ENCODE measurements at regions not wholly inside any gene's neighbourhood (a gene's known extent, or its start where the extent isn't known, plus 50 kb on each side); places are given as distances from the start of the nearest gene placed in this dataset.

DNA sequence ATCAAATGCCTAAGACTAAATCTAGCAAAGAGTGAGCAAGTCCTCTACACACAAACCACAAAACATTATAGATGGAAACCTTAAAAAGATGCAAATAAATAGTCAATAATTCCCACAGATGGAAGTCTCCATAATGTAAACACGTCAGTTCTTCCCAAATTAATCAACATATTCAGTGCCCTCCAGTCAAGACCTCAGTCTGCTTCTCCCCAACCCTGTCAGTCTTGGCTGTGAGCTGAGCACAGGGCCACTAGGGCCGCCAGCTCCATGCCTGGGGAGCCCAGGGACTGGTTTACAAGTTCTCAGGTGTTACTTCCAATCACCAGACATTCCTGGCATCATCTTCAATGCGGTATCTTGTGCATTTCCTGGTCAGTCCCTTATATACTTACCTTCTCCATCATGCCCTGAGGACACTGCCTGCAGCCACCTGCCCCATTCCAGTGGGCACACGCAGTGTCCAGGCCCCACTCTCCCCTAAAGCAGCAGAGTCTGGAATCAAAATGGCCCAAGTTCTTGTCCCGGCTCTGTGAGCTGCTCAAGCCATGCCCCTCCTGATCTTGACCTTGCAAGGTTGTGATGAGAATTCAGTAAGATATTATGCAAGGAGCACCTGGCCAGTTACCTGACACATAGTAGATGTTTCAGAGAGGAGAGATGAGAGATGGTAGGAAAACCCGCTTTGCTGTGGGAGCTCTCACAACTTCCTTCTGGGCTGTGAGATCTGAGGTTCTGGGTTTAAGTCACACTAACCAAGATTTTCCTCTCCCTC lies 207.9 kb upstream of the RAB6C start:
- no peak for DNase-seq

DNA sequence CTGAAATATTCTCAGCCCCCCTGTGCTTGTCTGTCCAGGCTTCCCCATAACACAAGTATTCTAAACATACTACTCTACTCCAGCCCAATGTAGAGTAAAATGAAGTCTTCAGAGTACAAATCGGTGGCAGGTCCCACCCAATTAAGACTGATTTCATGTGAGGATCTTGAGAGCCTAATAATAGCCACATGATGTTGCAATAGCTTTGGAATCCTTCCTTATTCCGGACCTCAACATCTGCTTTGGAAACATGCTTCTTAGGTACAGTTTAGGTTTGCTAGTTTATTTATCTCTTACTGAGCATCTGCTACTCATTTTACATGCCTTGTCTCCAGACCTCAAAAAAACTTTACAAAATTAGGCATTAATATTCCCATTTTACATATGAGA lies 207.3 kb upstream of the RAB6C start:
- DNase-seq: no peak

DNA sequence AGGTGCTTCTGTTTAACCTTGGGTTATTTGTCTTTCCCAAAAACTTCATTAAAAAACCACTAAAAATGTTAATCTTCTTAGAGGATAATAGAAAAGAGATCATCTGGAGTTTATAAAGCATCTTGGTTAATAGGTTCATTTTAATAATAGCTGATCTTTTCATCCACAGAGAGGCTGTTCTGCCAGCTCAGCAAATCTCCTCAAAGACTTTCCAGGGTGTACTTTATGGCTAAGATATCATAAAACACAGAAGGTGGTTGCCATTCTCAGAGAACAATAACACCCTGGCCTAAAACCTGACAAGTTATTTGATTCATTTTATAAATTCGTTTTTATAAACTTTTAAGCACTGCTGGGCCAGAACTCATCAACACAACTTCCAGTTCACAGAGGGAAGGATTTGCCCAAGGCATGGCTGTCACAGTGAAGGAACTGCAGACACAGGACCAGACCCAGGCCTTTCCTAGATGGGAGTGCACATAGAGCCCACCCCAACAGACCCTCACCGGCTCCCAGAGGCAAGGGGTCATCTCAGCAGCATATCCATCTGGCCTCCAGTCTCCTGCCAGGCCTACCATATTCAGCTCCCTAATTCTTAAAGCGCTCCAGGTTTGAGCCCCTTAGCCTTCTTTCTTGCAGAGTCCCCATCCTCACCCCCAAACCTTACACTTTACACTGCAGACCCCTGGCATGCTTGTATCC lies 203.4 kb upstream of the RAB6C start:
- DNase-seq: no peak

DNA sequence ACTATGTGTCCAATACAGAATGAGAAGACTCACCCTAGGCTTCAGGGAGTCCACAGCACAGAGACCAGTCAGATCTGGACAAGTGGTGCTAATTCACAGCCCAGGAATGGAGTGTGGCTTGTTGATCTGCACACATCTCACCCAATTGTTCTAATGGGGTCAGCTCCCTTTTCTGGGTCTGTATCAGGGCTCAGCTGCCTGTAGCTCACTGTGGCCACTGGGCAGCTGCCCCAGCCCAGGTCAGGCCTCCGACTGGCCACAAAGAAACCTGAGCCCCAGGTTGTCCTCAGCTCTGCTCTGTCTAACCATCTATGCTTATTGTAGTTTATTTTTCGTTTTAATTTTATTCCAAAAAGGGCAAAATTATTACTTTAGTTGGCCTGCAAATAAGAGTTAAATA lies 202.3 kb upstream of the RAB6C start:
- DNase-seq: no peak

GRCh38 chr2:129777762-129778583 lies 201.5 kb upstream of the RAB6C start:
- no peak for DNase-seq

- DNase-seq: no peak
These were observed 200.9 kb upstream of the RAB6C start for GRCh38 chr2:129778584-129778877.

GRCh38 chr2:129779783-129780182 lies 199.7 kb upstream of the RAB6C start:
- DNase-seq: no peak

DNA sequence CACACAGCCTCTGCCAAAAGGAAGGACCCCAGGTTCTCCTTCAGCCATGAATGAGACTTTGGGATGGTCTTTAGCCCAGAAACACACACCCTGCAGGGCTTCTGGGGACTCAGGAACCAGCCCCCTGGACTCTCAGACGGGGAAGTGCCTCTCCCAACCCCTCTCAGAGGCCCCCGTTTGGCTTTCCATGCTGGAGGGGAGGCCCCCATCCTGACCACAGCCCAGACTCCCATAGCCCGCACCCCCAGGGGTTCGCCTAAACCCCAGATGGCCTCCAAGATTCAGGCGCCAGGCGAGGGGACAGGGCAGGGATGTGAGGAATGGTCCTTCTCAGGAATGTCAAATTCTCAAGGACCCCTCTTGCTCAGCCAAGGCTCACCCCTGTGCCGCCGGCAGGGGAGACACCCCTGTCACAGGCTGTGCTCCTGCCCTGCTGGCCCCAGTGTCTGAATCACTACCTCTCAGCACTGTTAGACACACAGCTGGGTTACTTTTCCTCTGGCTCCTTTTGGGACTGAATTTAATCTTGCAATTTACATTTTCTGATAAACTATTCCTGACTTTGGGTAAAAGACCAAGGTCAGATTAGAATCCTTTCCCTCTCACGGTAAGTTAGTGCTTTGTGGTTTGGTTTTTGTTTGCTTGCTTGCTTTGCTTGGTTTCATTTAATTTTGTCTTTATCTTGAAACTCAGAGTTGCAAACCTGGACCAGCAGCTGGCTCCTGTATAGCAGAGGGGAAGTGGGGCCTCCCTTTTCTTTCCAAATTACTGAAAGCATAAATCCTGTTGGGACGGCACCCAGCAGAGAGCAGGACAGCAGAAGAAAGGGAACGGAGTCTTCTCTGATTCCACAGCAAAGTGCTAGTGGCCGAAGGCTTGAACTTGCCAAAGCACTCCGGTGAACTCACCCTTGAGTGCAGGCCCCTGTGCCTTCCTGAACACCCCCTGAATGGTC lies 198.9 kb upstream of the RAB6C start:
- no peak for DNase-seq

DNA sequence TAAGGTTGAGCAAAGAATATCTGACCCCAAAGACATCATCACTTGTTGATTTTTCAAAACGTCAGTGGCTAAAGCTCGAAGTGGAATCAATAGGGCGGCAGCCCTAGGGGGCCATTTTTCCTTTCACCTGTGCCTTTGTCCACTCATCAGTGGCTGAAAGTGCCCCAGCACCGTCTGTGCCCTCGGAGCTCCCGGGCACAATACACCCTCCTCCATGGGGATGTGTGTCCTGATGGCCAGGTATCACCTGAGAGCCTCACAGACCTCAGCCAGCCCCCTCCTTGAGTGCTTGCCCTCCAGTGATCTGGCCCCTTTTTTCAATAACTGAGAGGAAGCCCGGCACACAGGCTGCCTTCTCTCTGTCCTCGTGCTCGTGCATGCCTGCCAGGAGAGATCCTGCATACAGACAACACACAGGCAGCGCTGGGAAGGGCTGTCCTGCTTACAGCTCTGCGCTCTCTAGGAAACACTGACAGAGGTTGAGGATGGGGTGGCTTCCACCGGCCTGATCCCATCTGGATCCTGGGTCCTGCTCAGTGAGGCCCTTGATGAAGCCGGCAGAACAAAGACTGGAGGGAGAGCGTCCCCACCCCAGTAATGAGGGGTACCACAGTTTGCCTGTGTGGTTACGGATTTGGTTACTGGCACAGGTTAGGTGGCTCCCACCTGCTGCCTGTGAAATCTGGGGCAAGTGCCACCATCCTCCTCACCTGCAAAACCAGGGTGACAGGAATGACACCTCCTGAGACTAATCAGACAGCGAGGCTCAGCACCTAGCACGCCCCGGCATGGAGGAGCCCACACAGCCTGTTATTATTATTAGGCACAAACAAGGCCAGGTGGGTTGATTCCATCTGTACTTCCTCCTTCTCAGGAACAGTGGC lies 197.5 kb upstream of the RAB6C start:
- DNase-seq: no peak

DNA sequence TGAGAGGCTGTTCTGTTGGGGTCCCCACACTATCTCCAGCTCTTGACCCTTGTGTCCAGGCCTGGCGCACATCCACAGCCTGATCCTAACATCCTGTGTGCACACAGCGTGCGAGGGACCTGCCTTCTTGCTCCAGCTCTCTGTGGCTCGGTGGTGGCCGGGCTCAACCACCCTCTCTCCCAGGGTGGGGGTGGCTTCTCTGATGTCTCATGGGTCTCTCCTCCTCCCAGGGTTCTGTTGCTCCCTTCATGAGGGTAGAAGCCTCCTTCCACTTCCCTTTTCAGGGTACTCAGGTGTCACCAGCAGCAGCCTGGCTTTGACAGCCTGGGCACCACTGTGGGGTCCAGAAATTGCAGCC lies 196.9 kb upstream of the RAB6C start:
- DNase-seq: no peak

- DNase-seq: no peak
These were observed 195.0 kb upstream of the RAB6C start for GRCh38 chr2:129784486-129784885.

- DNase-seq: no peak
These were observed 187.8 kb upstream of the RAB6C start for GRCh38 chr2:129791712-129792111.

DNA sequence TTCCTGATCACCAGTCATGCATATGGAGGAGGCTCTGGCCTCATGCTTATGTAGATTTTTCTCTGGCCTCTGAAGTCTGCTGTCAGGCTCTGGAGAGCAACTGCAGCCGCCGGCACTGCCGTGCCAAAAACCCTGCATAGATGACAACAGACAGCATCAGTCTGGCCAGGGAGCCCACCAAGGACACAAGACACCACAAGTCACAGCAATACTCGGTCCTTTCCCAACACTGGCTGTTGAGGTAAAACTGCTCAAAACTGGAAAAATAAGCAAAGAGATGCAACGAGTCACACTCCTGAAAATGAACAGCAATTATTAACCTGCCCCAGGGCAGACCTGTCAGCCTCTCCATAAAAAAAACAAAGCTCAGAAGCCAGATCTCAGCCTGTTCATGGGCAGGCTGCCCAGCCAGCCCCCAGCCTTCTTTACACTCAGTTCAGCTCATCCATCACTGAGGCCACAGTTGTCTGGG lies 186.0 kb upstream of the RAB6C start:
- no peak for DNase-seq

GRCh38 chr2:129794116-129794515 lies 185.3 kb upstream of the RAB6C start:
- DNase-seq: no peak

DNA sequence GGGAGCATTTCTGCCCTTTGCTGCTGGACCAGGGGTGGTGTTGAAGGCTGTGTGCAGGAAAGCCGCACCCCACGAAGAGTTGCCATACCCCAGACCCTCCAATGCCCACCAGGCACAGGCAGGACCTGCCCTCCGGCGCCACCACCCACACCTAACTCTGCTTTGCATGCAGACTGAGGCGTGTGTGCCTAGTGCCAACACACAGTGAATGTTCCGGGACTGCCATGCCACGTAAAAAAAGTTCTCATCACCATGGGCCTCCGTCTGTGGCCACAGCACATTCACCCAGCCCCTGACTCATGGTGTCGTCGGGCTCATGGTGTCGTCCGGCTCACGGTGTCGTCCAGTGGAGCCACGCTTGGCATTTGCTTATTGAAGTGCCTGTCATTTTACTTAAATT lies 184.9 kb upstream of the RAB6C start:
- DNase-seq: no peak

DNA sequence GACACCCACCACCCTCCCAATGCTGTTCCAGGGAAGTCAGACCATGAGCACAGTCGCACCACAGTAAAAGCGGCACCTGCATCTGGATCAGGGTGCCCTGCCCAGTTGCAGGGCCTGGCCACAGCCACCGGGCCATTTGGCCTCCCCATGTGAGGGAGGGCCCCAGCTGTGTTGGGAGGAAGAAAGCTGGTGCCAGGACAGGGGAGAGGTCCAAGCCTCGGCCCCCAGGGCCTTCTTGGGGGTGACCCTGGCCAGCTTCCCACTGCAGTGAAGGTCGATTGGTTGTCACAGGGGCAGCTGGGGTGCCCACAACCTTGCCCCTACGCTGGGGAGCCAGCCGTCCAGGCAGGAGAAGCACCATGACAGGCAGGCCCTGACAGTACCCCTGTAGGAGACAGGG lies 183.2 kb upstream of the RAB6C start:
- no peak for DNase-seq

- DNase-seq: no peak
These were observed 182.5 kb upstream of the RAB6C start for GRCh38 chr2:129796801-129797488.

- DNase-seq: no peak
These were observed 181.8 kb upstream of the RAB6C start for GRCh38 chr2:129797489-129798300.

GRCh38 chr2:129798301-129798581 lies 181.2 kb upstream of the RAB6C start:
- DNase-seq: no peak

- no peak for DNase-seq
These were observed 180.8 kb upstream of the RAB6C start for GRCh38 chr2:129798626-129799025.
